Spleen (tissue), 11 donors: ENCODE measurements at regions not wholly inside any gene's neighbourhood (a gene's known extent, or its start where the extent isn't known, plus 50 kb on each side); places are given as distances from the start of the nearest gene placed in this dataset.
"Not testable (repeated sequence)": the region's sequence is repeated elsewhere in the genome, so short reads cannot be mapped to it uniquely, and the experiment has no call there.

Source experiments
- DNase-seq: peaks from one replicate; pipeline ENCODE4 v3.0.0-alpha.2; 2020
- H3K27ac ChIP-seq, 8 donors: fragments of 200-600 bp; sonication (generic) in 7 of 8; 1 replicate in 4 of 8; 2 replicates in 4 of 8; pipeline versions ENCODE4 v1.5.0 to v1.8.0; 2016 to 2021; ENCODE audit warnings: inconsistent platforms in 4 of 8, mild to moderate bottlenecking in 4 of 8, moderate library complexity in 1 of 8
- H3K27me3 ChIP-seq, 7 donors: fragments of 200-600 bp; sonication (generic) in 6 of 7; replicated peaks in 1 of 7; 1 replicate in 4 of 7; 2 replicates in 3 of 7; pipeline versions ENCODE4 v1.5.0 to v1.8.0; 2016 to 2021; ENCODE audit warnings: inconsistent platforms in 3 of 7, mild to moderate bottlenecking in 1 of 7
- H3K36me3 ChIP-seq, 6 donors: fragments of 200-600 bp; sonication (generic) in 5 of 6; 1 replicate in 4 of 6; 2 replicates in 2 of 6; pipeline versions ENCODE4 v1.5.0 to v1.8.0; 2016 to 2021; ENCODE audit warnings: inconsistent platforms in 2 of 6
- H3K4me1 ChIP-seq, 6 donors: fragments of 200-600 bp; sonication (generic) in 5 of 6; 1 replicate in 3 of 6; 2 replicates in 3 of 6; pipeline versions ENCODE4 v1.5.0 to v1.8.0; 2016 to 2021; ENCODE audit warnings: inconsistent platforms in 3 of 6
- H3K4me3 ChIP-seq, 8 donors: fragments of 200-600 bp; sonication (generic) in 7 of 8; 1 replicate in 4 of 8; 2 replicates in 4 of 8; pipeline versions ENCODE4 v1.5.0 to v1.8.0; 2016 to 2021; ENCODE audit warnings: inconsistent platforms in 4 of 8, mild to moderate bottlenecking in 4 of 8, moderate library complexity in 2 of 8
- H3K9me3 ChIP-seq, 8 donors: fragments of 200-600 bp; sonication (generic) in 7 of 8; 1 replicate in 4 of 8; 2 replicates in 4 of 8; pipeline versions ENCODE4 v1.5.0 to v1.8.0; 2016 to 2021; ENCODE audit warnings: inconsistent platforms in 4 of 8
- POLR2A ChIP-seq, 3 donors: fragments of 450-650 bp; IDR thresholded peaks; one replicate each; pipeline ENCODE4 v1.5.1; 2017; ENCODE audit warnings: antibody characterized with exemption in 3 of 3, mild to moderate bottlenecking in 1 of 3
- POLR2AphosphoS5 ChIP-seq, 3 donors: sonication (generic); formaldehyde crosslinking; IDR thresholded peaks; one replicate each; pipeline ENCODE4 v1.5.1; 2017; ENCODE audit warnings: antibody characterized with exemption in 3 of 3
- WGBS, 5 donors: extraction: QIAGEN DNeasy Blood & Tissue Kit in 3 of 5; methylation state at CpG; one replicate each; pipeline versions ENCODE4 v1.1.5 to v1.1.7; 2013 to 2018; 5-methylcytosine and 5-hydroxymethylcytosine counted together
- intact Hi-C: fragments of 100-400 bp; cut with DNase I; formaldehyde crosslinking; loops from one replicate; pipeline ENCODE4 v1.15.0; 2023; ENCODE audit warnings: low total_unique reads
- TF ChIP-seq, protein P1 (sequence below), 11 experiments: fragments of 200-600 bp in 7 of 11; fragments of 450-650 bp in 4 of 11; sonication (generic) in 4 of 11; IDR thresholded peaks in 8 of 11; conservative IDR thresholded peaks in 3 of 11; 1 replicate in 7 of 11; 2 replicates in 4 of 11; pipeline versions ENCODE4 v1.4.0 to v1.8.0; 2016 to 2021; ENCODE audit warnings: antibody characterized with exemption in 11 of 11, inconsistent platforms in 4 of 11, mild to moderate bottlenecking in 1 of 11
- donor health status: healthy with polysubstance abuse.
- donor health status: DM: no; HTN: no; CAD: no; lungs with moderate emphysema.
- donor health status: DM: no; HTN: no; CAD: no.
- donor health status: Bipolar disorder and iron deficiency.
- donor health status: healthy.
- donor health status: DM: no; HTN: no; CAD: no.
- donor health status: DM: yes; HTN: yes; CAD: no.

DNA sequence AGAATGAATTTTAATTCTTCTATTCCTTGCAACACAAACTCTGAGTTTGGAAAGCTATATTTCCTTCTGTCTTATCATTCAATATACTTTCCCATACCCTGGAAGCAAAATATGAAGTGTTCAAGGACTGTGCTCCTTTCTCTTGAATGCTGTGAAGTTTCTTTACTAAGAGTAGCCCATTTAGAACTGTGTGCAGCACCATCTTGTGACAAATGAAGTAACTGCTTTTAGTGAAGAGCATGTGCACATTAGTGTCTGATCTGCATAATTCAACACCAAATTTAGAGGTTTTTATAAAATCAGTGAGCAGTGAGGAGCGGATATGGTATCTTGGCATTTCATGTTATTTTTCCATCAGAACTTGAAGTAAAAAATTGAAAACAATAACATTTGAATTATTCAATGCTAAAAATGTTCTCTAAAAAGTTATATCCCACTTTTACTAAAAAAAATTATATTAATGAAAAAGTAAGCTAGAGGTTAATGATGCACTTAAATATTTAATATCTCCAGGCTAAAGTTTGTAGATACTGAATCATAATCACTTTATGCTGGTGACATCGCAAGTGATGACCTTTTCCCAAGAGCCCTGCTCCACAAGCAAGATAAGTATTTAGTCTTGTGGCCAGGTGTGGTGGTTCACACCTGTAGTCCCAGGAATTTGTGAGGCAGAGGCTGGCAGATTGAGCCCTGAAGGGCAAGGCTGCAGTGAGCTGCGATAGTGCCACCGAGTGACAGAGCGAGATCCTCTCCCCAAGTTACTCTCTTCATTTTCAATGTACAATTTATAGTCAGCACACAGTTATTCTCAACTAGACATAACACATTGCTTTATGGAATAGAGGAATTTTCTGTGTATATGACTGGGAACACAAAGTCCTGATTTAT is 108.8 kb upstream of the PCLO start:
- no peak overlapping the region for H3K27ac ChIP-seq
- no peaks in the 10 kb centered on the region for H3K36me3 ChIP-seq
- intact Hi-C loops = no loop called here
- H3K4me1 ChIP-seq = no peaks in the 10 kb centered on the region
- WGBS, 5 donors = 80 to 93% (median 83%) methylated on average over 5 of the region's 5 CpGs
- H3K27me3 ChIP-seq = no peaks in the 10 kb centered on the region
- peaks cover 0 to under 1% (median 0%) of the 10 kb centered on the region in 8 donors for H3K9me3 ChIP-seq
- no peak for DNase-seq
- no peak overlapping the region for H3K4me3 ChIP-seq
- TF ChIP-seq POLR2AphosphoS5 (IDR thresholded peaks at IDR 0.05) = no peak
- TF ChIP-seq, protein P1, sequence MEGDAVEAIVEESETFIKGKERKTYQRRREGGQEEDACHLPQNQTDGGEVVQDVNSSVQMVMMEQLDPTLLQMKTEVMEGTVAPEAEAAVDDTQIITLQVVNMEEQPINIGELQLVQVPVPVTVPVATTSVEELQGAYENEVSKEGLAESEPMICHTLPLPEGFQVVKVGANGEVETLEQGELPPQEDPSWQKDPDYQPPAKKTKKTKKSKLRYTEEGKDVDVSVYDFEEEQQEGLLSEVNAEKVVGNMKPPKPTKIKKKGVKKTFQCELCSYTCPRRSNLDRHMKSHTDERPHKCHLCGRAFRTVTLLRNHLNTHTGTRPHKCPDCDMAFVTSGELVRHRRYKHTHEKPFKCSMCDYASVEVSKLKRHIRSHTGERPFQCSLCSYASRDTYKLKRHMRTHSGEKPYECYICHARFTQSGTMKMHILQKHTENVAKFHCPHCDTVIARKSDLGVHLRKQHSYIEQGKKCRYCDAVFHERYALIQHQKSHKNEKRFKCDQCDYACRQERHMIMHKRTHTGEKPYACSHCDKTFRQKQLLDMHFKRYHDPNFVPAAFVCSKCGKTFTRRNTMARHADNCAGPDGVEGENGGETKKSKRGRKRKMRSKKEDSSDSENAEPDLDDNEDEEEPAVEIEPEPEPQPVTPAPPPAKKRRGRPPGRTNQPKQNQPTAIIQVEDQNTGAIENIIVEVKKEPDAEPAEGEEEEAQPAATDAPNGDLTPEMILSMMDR (IDR thresholded peaks at IDR 0.05 in 8 of 11, conservative IDR thresholded peaks at IDR 0.05 in 3 of 11) = no peak

DNA sequence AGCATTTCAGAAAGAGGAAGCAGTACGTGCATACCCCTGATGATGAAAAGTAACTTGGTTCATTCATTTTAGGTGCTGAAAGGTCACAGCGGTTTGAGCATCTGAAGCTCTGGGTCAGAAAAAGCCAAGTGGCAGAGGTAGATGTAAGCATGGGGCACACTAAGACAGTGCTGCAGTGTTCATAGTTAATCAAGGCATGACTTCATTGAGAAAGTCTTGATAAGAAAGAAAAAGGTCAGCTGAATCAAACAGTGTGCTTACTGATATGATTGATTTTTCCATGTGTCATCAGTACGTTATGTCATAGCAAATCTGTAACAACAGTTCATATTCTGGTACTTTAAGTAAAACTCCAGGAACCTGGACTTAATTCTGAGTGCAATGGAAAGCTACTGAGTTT is 107.7 kb upstream of the PCLO start:
- intact Hi-C loops = no loop called here
- Histone ChIP-seq H3K27ac (no peak overlapping the region), H3K27me3 (no peaks in the 10 kb centered on the region), H3K9me3 (no peaks in the 10 kb centered on the region), H3K4me1 (no peaks in the 10 kb centered on the region), H3K4me3 (no peak overlapping the region), H3K36me3 (no peaks in the 10 kb centered on the region)
- no peak for DNase-seq
- TF ChIP-seq, protein P1 (IDR thresholded peaks at IDR 0.05 in 8 of 11, conservative IDR thresholded peaks at IDR 0.05 in 3 of 11) = no peak
- TF ChIP-seq POLR2AphosphoS5 (IDR thresholded peaks at IDR 0.05) (no peak), POLR2A (IDR thresholded peaks at IDR 0.05) (no peak)
- 51 to 60% (median 51%) methylated on average over 3 of the region's 3 CpGs for WGBS, 5 donors

DNA sequence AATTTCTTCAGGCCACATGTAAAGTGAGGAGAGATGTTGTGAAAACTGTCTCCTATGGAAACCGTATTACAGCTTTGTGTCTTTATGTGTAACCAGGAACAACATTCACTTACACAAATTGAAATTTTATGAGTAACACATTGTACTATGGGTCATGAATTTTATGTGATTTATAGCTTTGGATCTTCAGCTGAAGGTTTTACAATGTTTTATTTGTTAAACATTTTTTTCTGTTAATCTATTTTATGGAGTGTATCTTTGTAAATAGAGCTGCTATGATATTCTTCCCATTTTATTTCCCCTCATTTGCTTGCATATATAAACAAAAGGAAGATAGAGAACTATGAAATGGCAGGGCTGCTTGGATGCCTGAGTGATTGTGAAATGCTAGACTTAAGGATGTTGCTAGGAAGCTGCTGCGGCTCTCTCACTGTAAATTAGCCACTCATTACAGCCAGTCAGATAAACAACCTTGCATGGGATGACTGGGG is 104.5 kb upstream of the PCLO start:
- Histone ChIP-seq H3K27ac (no peak overlapping the region), H3K9me3 (no peaks in the 10 kb centered on the region), H3K27me3 (no peaks in the 10 kb centered on the region), H3K4me1 (no peaks in the 10 kb centered on the region), H3K4me3 (no peak overlapping the region), H3K36me3 (no peaks in the 10 kb centered on the region)
- intact Hi-C loops = no loop called here
- no peak for DNase-seq
- WGBS, 5 donors = 64 to 73% (median 72%) methylated on average over 2 of the region's 2 CpGs
- no peak for TF ChIP-seq POLR2A (IDR thresholded peaks at IDR 0.05)
- no peak for TF ChIP-seq POLR2AphosphoS5 (IDR thresholded peaks at IDR 0.05)
- TF ChIP-seq, protein P1 (IDR thresholded peaks at IDR 0.05 in 8 of 11, conservative IDR thresholded peaks at IDR 0.05 in 3 of 11) = no peak

DNA sequence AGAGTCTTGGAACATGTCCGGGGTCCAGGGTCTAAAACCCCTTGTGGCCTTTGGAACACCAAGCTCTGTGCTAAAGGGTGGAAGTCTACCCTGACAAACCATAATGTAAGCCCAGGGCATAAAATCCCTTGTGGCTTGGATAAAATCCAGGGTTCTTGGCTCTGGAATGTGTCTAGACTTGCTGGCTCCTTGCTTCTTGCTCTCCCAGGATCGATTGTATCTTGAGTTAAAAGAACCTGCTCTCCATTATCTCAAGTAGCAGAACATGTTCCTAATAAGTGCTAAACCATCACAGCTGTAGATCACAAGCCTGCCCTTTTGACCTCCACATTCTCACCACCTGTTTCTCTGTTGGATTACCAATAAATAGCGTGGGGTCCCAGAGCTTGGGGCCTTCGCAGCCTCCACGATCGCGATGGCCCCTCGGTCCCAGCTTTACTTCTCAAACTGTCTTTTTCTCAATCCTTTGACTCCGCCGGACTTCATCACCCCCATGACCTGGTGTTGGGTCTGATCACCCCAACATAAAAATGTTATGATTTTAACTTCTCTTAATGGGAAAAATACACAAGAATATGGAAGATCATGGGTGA is 100.9 kb upstream of the PCLO start:
- H3K36me3 ChIP-seq, H3K27me3 ChIP-seq, H3K27ac ChIP-seq, DNase-seq, H3K4me3 ChIP-seq, intact Hi-C loops, H3K9me3 ChIP-seq, H3K4me1 ChIP-seq: not testable (repeated sequence)
- WGBS, 5 donors = 86 to 90% (median 87%) methylated on average over 10 of the region's 10 CpGs
